Esophagus squamous epithelium (tissue), 4 donors: ENCODE measurements at regions not wholly inside any gene's neighbourhood (a gene's known extent, or its start where the extent isn't known, plus 50 kb on each side); places are given as distances from the start of the nearest gene placed in this dataset.

Experiments used
- POLR2A ChIP-seq, 4 donors: fragments of 450-650 bp; IDR thresholded peaks; one replicate each; pipeline ENCODE4 v1.6.1; 2017; ENCODE audit warnings: antibody characterized with exemption in 4 of 4, mild to moderate bottlenecking in 4 of 4, moderate library complexity in 3 of 4
- TF ChIP-seq, protein P1 (sequence below), 6 experiments: fragments of 450-650 bp in 4 of 6; fragments of 200-600 bp in 2 of 6; sonication (generic) in 2 of 6; IDR thresholded peaks; one replicate each; pipeline ENCODE4 v1.5.1; 2016 to 2019; ENCODE audit warnings: antibody characterized with exemption in 6 of 6, mild to moderate bottlenecking in 4 of 6, moderate library complexity in 4 of 6

- TF ChIP-seq, protein P1, sequence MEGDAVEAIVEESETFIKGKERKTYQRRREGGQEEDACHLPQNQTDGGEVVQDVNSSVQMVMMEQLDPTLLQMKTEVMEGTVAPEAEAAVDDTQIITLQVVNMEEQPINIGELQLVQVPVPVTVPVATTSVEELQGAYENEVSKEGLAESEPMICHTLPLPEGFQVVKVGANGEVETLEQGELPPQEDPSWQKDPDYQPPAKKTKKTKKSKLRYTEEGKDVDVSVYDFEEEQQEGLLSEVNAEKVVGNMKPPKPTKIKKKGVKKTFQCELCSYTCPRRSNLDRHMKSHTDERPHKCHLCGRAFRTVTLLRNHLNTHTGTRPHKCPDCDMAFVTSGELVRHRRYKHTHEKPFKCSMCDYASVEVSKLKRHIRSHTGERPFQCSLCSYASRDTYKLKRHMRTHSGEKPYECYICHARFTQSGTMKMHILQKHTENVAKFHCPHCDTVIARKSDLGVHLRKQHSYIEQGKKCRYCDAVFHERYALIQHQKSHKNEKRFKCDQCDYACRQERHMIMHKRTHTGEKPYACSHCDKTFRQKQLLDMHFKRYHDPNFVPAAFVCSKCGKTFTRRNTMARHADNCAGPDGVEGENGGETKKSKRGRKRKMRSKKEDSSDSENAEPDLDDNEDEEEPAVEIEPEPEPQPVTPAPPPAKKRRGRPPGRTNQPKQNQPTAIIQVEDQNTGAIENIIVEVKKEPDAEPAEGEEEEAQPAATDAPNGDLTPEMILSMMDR (IDR thresholded peaks at IDR 0.05), result no peak
- no peak for TF ChIP-seq POLR2A (IDR thresholded peaks at IDR 0.05)
These were observed 139.3 kb downstream of the C1orf94 start for GRCh38 chr1:34315974-34316373.
